Panc1 (cell line): ENCODE measurements at regions not wholly inside any gene's neighbourhood (a gene's known extent, or its start where the extent isn't known, plus 50 kb on each side); places are given as distances from the start of the nearest gene placed in this dataset.

ENCODE experiments used
- ATAC-seq: fragments of 200-7000 bp; cut with Tn5 transposase; 2 replicates; pipeline ENCODE4 v1.9.1; 2020; ENCODE audit warnings: mild to moderate bottlenecking, moderate library complexity
- BruUV-seq: library from RNA; stranded (reverse); fragments of 400-500 nt; replicated peaks from 2 replicates; lab custom pipeline; 2021; lab: Mats Ljungman, UMichigan
- CTCF ChIA-PET: fragments of 300-600 bp; sonication (Branson Sonifier 250); formaldehyde crosslinking; loops from one replicate; lab custom pipeline; 2022; ENCODE audit warnings: antibody characterized with exemption; lab: Charles Lee
- POLR2A ChIA-PET: fragments of 300-600 bp; sonication (Branson Sonifier 250); formaldehyde crosslinking; loops from one replicate; lab custom pipeline; 2022; ENCODE audit warnings: antibody characterized with exemption; lab: Charles Lee
- DNase-seq: peaks from one replicate; pipeline ENCODE4 v3.0.0-alpha.2; 2010; ENCODE audit warnings: low read depth, low spot score
- H3K27ac ChIP-seq: 2 replicates; pipeline ENCODE4 v1.5.1; 2011; ENCODE audit warnings: mild to moderate bottlenecking, low read length, inconsistent platforms
- H3K27me3 ChIP-seq: fragments of 200-500 bp; sonication (Bioruptor generic); 2 replicates; pipeline ENCODE4 v1.6.0; 2014; ENCODE audit warnings: low read length, inconsistent platforms; ENCODE audit not compliant: control insufficient read depth, insufficient read depth
- H3K36me3 ChIP-seq: fragments of 200-500 bp; sonication (Bioruptor generic); 2 replicates; pipeline ENCODE4 v1.5.1; 2014; ENCODE audit warnings: inconsistent platforms, mild to moderate bottlenecking, low read length, moderate library complexity; ENCODE audit not compliant: control insufficient read depth, insufficient read depth
- H3K4me1 ChIP-seq: 2 replicates; pipeline ENCODE4 v1.5.1; 2011; ENCODE audit warnings: inconsistent platforms, mild to moderate bottlenecking, low read length, moderate library complexity; ENCODE audit not compliant: control insufficient read depth, insufficient read depth
- H3K4me3 ChIP-seq, 2 experiments: 2 replicates each; pipeline ENCODE4 v1.5.1; 2011 to 2012; ENCODE audit warnings: low read depth in 2 of 2, low read length in 2 of 2, mild to moderate bottlenecking in 2 of 2, inconsistent platforms in 1 of 2, moderate library complexity in 1 of 2
- H3K9me3 ChIP-seq: fragments of 200-500 bp; sonication (Bioruptor generic); 2 replicates; pipeline ENCODE4 v1.5.1; 2014; ENCODE audit warnings: low read depth, mild to moderate bottlenecking, inconsistent platforms, low read length, moderate library complexity; ENCODE audit not compliant: control insufficient read depth, insufficient read depth
- CTCF ChIP-seq: fragments of 450-650 bp; IDR thresholded peaks from 2 replicates; pipeline ENCODE4 v1.5.1; 2017; ENCODE audit warnings: mild to moderate bottlenecking
- POLR2AphosphoS5 ChIP-seq: IDR thresholded peaks from 2 replicates; pipeline ENCODE4 v1.6.1; 2012; ENCODE audit warnings: mild to moderate bottlenecking, low read depth, low read length, moderate library complexity
- REST ChIP-seq, 2 experiments: IDR thresholded peaks; 2 replicates each; pipeline ENCODE4 v1.6.1; 2011 to 2012; ENCODE audit warnings: low read depth in 2 of 2, control low read depth in 1 of 2, low read length in 1 of 2, mild to moderate bottlenecking in 1 of 2, moderate library complexity in 1 of 2; ENCODE audit not compliant: insufficient read depth in 1 of 2
- SIN3A ChIP-seq: IDR thresholded peaks from 2 replicates; pipeline ENCODE4 v1.6.1; 2012; ENCODE audit warnings: low read depth, mild to moderate bottlenecking, low read length, moderate library complexity, borderline replicate concordance; ENCODE audit not compliant: insufficient read depth
- TCF7L2 ChIP-seq: IDR thresholded peaks from 2 replicates; pipeline ENCODE4 v1.6.1; 2011; ENCODE audit warnings: mild to moderate bottlenecking, low read depth, low read length, inconsistent platforms
- in situ Hi-C: cut with HindIII; loops from 2 replicates; pipeline ENCODE4 v1.10.0; 2016; ENCODE audit warnings: low sequenced_read_pairs, low pct_unique_long_range_greater_than_20kb
- intact Hi-C: fragments of 100-400 bp; cut with micrococcal nuclease; formaldehyde crosslinking; loops from one replicate; pipeline ENCODE4 v1.10.0; 2022; ENCODE audit not compliant: unreplicated experiment

- peaks cover 10% of the 10 kb centered on the region for H3K4me1 ChIP-seq
- in situ Hi-C loops (no loop called here), intact Hi-C loops (no loop called here)
- H3K36me3 ChIP-seq: no peaks in the 10 kb centered on the region
- no TSS peak for BruUV-seq
- no peaks in the 10 kb centered on the region for H3K27me3 ChIP-seq
- no peaks in the 10 kb centered on the region for H3K9me3 ChIP-seq
- TF ChIP-seq TCF7L2 (peak; percentile 51; the same call in 1 of the 2 replicates), POLR2AphosphoS5 (no peak), REST (IDR thresholded peaks at IDR 0.05; ENCODE audit: insufficient read depth in 1 of 2, low read depth in 2 of 2, low read length in 1 of 2) (no peak), SIN3A (no peak), CTCF (no peak)
- H3K27ac ChIP-seq: peak overlapping the region; percentile 54
- H3K4me3 ChIP-seq: no peak overlapping the region
- DNase-seq (peak; percentile 47), ATAC-seq (peak; percentile 73; the same call in 1 of the 2 replicates)
- CTCF ChIA-PET: no interaction called here
- POLR2A ChIA-PET: interaction anchor here (0.7 kb wide), 1 partner anchor 895 kb away, joined by 4 read pairs; no protein-coding TSS in a partner anchor
Measured at GRCh38 chr10:3248526-3249306, 76.1 kb upstream of the PITRM1 start.

GRCh38 chr10:3245395-3245794 is 72.8 kb upstream of the PITRM1 start:
- intact Hi-C loops: no loop called here
- ATAC-seq: no peak
- no peaks in the 10 kb centered on the region for H3K27me3 ChIP-seq
- POLR2A ChIA-PET: no interaction called here
- no TSS peak for BruUV-seq
- peaks cover 10% of the 10 kb centered on the region for H3K4me1 ChIP-seq
- H3K27ac ChIP-seq: no peak overlapping the region
- no peak for TF ChIP-seq REST (IDR thresholded peaks at IDR 0.05; ENCODE audit: insufficient read depth in 1 of 2, low read depth in 2 of 2, low read length in 1 of 2)
- TF ChIP-seq POLR2AphosphoS5: no peak
- no peak for TF ChIP-seq TCF7L2
- TF ChIP-seq CTCF: no peak
- in situ Hi-C loops: no loop called here
- no peaks in the 10 kb centered on the region for H3K9me3 ChIP-seq
- DNase-seq: no peak
- no peak overlapping the region for H3K4me3 ChIP-seq
- no peaks in the 10 kb centered on the region for H3K36me3 ChIP-seq
- CTCF ChIA-PET: no interaction called here
